ENCODE measurements at regions not wholly inside any gene's neighbourhood (a gene's known extent, or its start where the extent isn't known, plus 50 kb on each side); places are given as distances from the start of the nearest gene placed in this dataset.
"Not testable (repeated sequence)": the region's sequence is repeated elsewhere in the genome, so short reads cannot be mapped to it uniquely, and the experiment has no call there.

GRCh38 chr17:70599945-70600344 lies 430.6 kb downstream of the KCNJ2 start:
- WGBS, 3 donors, result 95 to 98% (median 98%) methylated on average over 3 of the region's 3 CpGs
- not testable (repeated sequence) for FAIRE-seq; H3K4me3 ChIP-seq (ENCODE audit: low read depth in 1 of 3, low read length in 3 of 3)

GRCh38 chr17:70603226-70603625 lies 433.9 kb downstream of the KCNJ2 start:
- no peak overlapping the region for H3K27ac ChIP-seq (ENCODE audit: low read depth in 1 of 3, low read length in 2 of 3)
- DNase-seq (no peak), FAIRE-seq (no peak)
- H3K27me3 ChIP-seq (ENCODE audit: control insufficient read depth in 3 of 3, insufficient read depth in 3 of 3, low read length in 3 of 3), result no peaks in the 10 kb centered on the region
- no peak overlapping the region for H3K4me3 ChIP-seq (ENCODE audit: low read depth in 1 of 3, low read length in 3 of 3)
- WGBS, 3 donors, result 72 to 85% (median 82%) methylated on average over 4 of the region's 4 CpGs
- no peaks in the 10 kb centered on the region for H3K9me3 ChIP-seq (ENCODE audit: control insufficient read depth in 2 of 2, insufficient read depth in 1 of 2, low read depth in 1 of 2, low read length in 1 of 2)
- no peaks in the 10 kb centered on the region for H3K36me3 ChIP-seq (ENCODE audit: control insufficient read depth in 3 of 3, insufficient read depth in 2 of 3, low read depth in 1 of 3, low read length in 3 of 3)
- no peaks in the 10 kb centered on the region for H3K4me1 ChIP-seq (ENCODE audit: control insufficient read depth in 3 of 3, insufficient read depth in 2 of 3, low read depth in 1 of 3, low read length in 2 of 3)

More at GRCh38 chr17:70599945-70600344, 430.6 kb downstream of the KCNJ2 start:
- H3K36me3 ChIP-seq (ENCODE audit: control insufficient read depth in 3 of 3, insufficient read depth in 2 of 3, low read depth in 1 of 3, low read length in 3 of 3); DNase-seq; H3K27ac ChIP-seq (ENCODE audit: low read depth in 1 of 3, low read length in 2 of 3); H3K9me3 ChIP-seq (ENCODE audit: control insufficient read depth in 2 of 2, insufficient read depth in 1 of 2, low read depth in 1 of 2, low read length in 1 of 2); H3K27me3 ChIP-seq (ENCODE audit: control insufficient read depth in 3 of 3, insufficient read depth in 3 of 3, low read length in 3 of 3); H3K4me1 ChIP-seq (ENCODE audit: control insufficient read depth in 3 of 3, insufficient read depth in 2 of 3, low read depth in 1 of 3, low read length in 2 of 3): not testable (repeated sequence)

GRCh38 chr17:70604854-70605253 lies 435.5 kb downstream of the KCNJ2 start:
- no peak overlapping the region for H3K27ac ChIP-seq (ENCODE audit: low read depth in 1 of 3, low read length in 2 of 3)
- H3K27me3 ChIP-seq (ENCODE audit: control insufficient read depth in 3 of 3, insufficient read depth in 3 of 3, low read length in 3 of 3), result no peaks in the 10 kb centered on the region
- no peaks in the 10 kb centered on the region for H3K4me1 ChIP-seq (ENCODE audit: control insufficient read depth in 3 of 3, insufficient read depth in 2 of 3, low read depth in 1 of 3, low read length in 2 of 3)
- DNase-seq, result no peak
- no peaks in the 10 kb centered on the region for H3K9me3 ChIP-seq (ENCODE audit: control insufficient read depth in 2 of 2, insufficient read depth in 1 of 2, low read depth in 1 of 2, low read length in 1 of 2)
- H3K36me3 ChIP-seq (ENCODE audit: control insufficient read depth in 3 of 3, insufficient read depth in 2 of 3, low read depth in 1 of 3, low read length in 3 of 3), result no peaks in the 10 kb centered on the region
- H3K4me3 ChIP-seq (ENCODE audit: low read depth in 1 of 3, low read length in 3 of 3), result no peak overlapping the region
- FAIRE-seq, result no peak
- WGBS, 3 donors, result 24 to 57% (median 55%) methylated on average over 1 of the region's 1 CpG

- no peak for FAIRE-seq
- no peaks in the 10 kb centered on the region for H3K4me1 ChIP-seq (ENCODE audit: control insufficient read depth in 3 of 3, insufficient read depth in 2 of 3, low read depth in 1 of 3, low read length in 2 of 3)
- H3K9me3 ChIP-seq (ENCODE audit: control insufficient read depth in 2 of 2, insufficient read depth in 1 of 2, low read depth in 1 of 2, low read length in 1 of 2), result no peaks in the 10 kb centered on the region
- H3K27ac ChIP-seq (ENCODE audit: low read depth in 1 of 3, low read length in 2 of 3), result no peak overlapping the region
- no peaks in the 10 kb centered on the region for H3K36me3 ChIP-seq (ENCODE audit: control insufficient read depth in 3 of 3, insufficient read depth in 2 of 3, low read depth in 1 of 3, low read length in 3 of 3)
- H3K27me3 ChIP-seq (ENCODE audit: control insufficient read depth in 3 of 3, insufficient read depth in 3 of 3, low read length in 3 of 3), result no peaks in the 10 kb centered on the region
- 80 to 92% (median 87%) methylated on average over 2 of the region's 2 CpGs for WGBS, 3 donors
- no peak overlapping the region for H3K4me3 ChIP-seq (ENCODE audit: low read depth in 1 of 3, low read length in 3 of 3)
- no peak for DNase-seq
These were observed 436.8 kb downstream of the KCNJ2 start for GRCh38 chr17:70606086-70606485.

- H3K4me1 ChIP-seq (ENCODE audit: control insufficient read depth in 3 of 3, insufficient read depth in 2 of 3, low read depth in 1 of 3, low read length in 2 of 3), result no peaks in the 10 kb centered on the region
- H3K4me3 ChIP-seq (ENCODE audit: low read depth in 1 of 3, low read length in 3 of 3), result no peak overlapping the region
- WGBS, 3 donors, result 70 to 78% (median 76%) methylated on average over 2 of the region's 2 CpGs
- no peaks in the 10 kb centered on the region for H3K36me3 ChIP-seq (ENCODE audit: control insufficient read depth in 3 of 3, insufficient read depth in 2 of 3, low read depth in 1 of 3, low read length in 3 of 3)
- DNase-seq, result no peak
- H3K9me3 ChIP-seq (ENCODE audit: control insufficient read depth in 2 of 2, insufficient read depth in 1 of 2, low read depth in 1 of 2, low read length in 1 of 2), result no peaks in the 10 kb centered on the region
- no peak for FAIRE-seq
- no peak overlapping the region for H3K27ac ChIP-seq (ENCODE audit: low read depth in 1 of 3, low read length in 2 of 3)
- no peaks in the 10 kb centered on the region for H3K27me3 ChIP-seq (ENCODE audit: control insufficient read depth in 3 of 3, insufficient read depth in 3 of 3, low read length in 3 of 3)
These were observed 438.9 kb downstream of the KCNJ2 start for GRCh38 chr17:70608193-70608592.

- no peak for FAIRE-seq
- no peaks in the 10 kb centered on the region for H3K4me1 ChIP-seq (ENCODE audit: control insufficient read depth in 3 of 3, insufficient read depth in 2 of 3, low read depth in 1 of 3, low read length in 2 of 3)
- H3K9me3 ChIP-seq (ENCODE audit: control insufficient read depth in 2 of 2, insufficient read depth in 1 of 2, low read depth in 1 of 2, low read length in 1 of 2), result no peaks in the 10 kb centered on the region
- H3K4me3 ChIP-seq (ENCODE audit: low read depth in 1 of 3, low read length in 3 of 3), result no peak overlapping the region
- DNase-seq, result no peak
- H3K27me3 ChIP-seq (ENCODE audit: control insufficient read depth in 3 of 3, insufficient read depth in 3 of 3, low read length in 3 of 3), result no peaks in the 10 kb centered on the region
- no peak overlapping the region for H3K27ac ChIP-seq (ENCODE audit: low read depth in 1 of 3, low read length in 2 of 3)
- H3K36me3 ChIP-seq (ENCODE audit: control insufficient read depth in 3 of 3, insufficient read depth in 2 of 3, low read depth in 1 of 3, low read length in 3 of 3), result no peaks in the 10 kb centered on the region
- 90 to 97% (median 94%) methylated on average over 2 of the region's 2 CpGs for WGBS, 3 donors
These were observed 439.6 kb downstream of the KCNJ2 start for GRCh38 chr17:70608957-70609356.

- Histone ChIP-seq H3K4me1 (ENCODE audit: control insufficient read depth in 3 of 3, insufficient read depth in 2 of 3, low read depth in 1 of 3, low read length in 2 of 3) (no peaks in the 10 kb centered on the region), H3K27me3 (ENCODE audit: control insufficient read depth in 3 of 3, insufficient read depth in 3 of 3, low read length in 3 of 3) (no peaks in the 10 kb centered on the region), H3K27ac (ENCODE audit: low read depth in 1 of 3, low read length in 2 of 3) (no peak overlapping the region), H3K4me3 (ENCODE audit: low read depth in 1 of 3, low read length in 3 of 3) (no peak overlapping the region), H3K9me3 (ENCODE audit: control insufficient read depth in 2 of 2, insufficient read depth in 1 of 2, low read depth in 1 of 2, low read length in 1 of 2) (no peaks in the 10 kb centered on the region), H3K36me3 (ENCODE audit: control insufficient read depth in 3 of 3, insufficient read depth in 2 of 3, low read depth in 1 of 3, low read length in 3 of 3) (no peaks in the 10 kb centered on the region)
- WGBS, 3 donors, result 80 to 90% (median 81%) methylated on average over 1 of the region's 1 CpG
- FAIRE-seq, result no peak
- DNase-seq, result no peak
These were observed 440.2 kb downstream of the KCNJ2 start for GRCh38 chr17:70609566-70609965.

GRCh38 chr17:70610161-70610560 lies 440.8 kb downstream of the KCNJ2 start:
- FAIRE-seq, result no peak
- Histone ChIP-seq H3K27ac (ENCODE audit: low read depth in 1 of 3, low read length in 2 of 3) (no peak overlapping the region), H3K36me3 (ENCODE audit: control insufficient read depth in 3 of 3, insufficient read depth in 2 of 3, low read depth in 1 of 3, low read length in 3 of 3) (no peaks in the 10 kb centered on the region), H3K9me3 (ENCODE audit: control insufficient read depth in 2 of 2, insufficient read depth in 1 of 2, low read depth in 1 of 2, low read length in 1 of 2) (no peaks in the 10 kb centered on the region), H3K4me3 (ENCODE audit: low read depth in 1 of 3, low read length in 3 of 3) (no peak overlapping the region), H3K4me1 (ENCODE audit: control insufficient read depth in 3 of 3, insufficient read depth in 2 of 3, low read depth in 1 of 3, low read length in 2 of 3) (no peaks in the 10 kb centered on the region), H3K27me3 (ENCODE audit: control insufficient read depth in 3 of 3, insufficient read depth in 3 of 3, low read length in 3 of 3) (no peaks in the 10 kb centered on the region)
- WGBS, 3 donors, result 87 to 92% (median 91%) methylated on average over 5 of the region's 5 CpGs
- no peak for DNase-seq

- 60 to 73% (median 69%) methylated on average over 1 of the region's 1 CpG for WGBS, 3 donors
- H3K4me3 ChIP-seq (ENCODE audit: low read depth in 1 of 3, low read length in 3 of 3), result no peak overlapping the region
- H3K27ac ChIP-seq (ENCODE audit: low read depth in 1 of 3, low read length in 2 of 3), result no peak overlapping the region
- H3K4me1 ChIP-seq (ENCODE audit: control insufficient read depth in 3 of 3, insufficient read depth in 2 of 3, low read depth in 1 of 3, low read length in 2 of 3), result no peaks in the 10 kb centered on the region
- FAIRE-seq (no peak), DNase-seq (no peak)
- H3K27me3 ChIP-seq (ENCODE audit: control insufficient read depth in 3 of 3, insufficient read depth in 3 of 3, low read length in 3 of 3), result no peaks in the 10 kb centered on the region
- no peaks in the 10 kb centered on the region for H3K36me3 ChIP-seq (ENCODE audit: control insufficient read depth in 3 of 3, insufficient read depth in 2 of 3, low read depth in 1 of 3, low read length in 3 of 3)
- no peaks in the 10 kb centered on the region for H3K9me3 ChIP-seq (ENCODE audit: control insufficient read depth in 2 of 2, insufficient read depth in 1 of 2, low read depth in 1 of 2, low read length in 1 of 2)
These were observed 444.3 kb downstream of the KCNJ2 start for GRCh38 chr17:70613681-70614080.
